Heart right ventricle (tissue), 16 donors: ENCODE measurements at regions not wholly inside any gene's neighbourhood (a gene's known extent, or its start where the extent isn't known, plus 50 kb on each side); places are given as distances from the start of the nearest gene placed in this dataset.

Experiments used
- ATAC-seq, 8 donors: fragments of 200-7000 bp; cut with Tn5 transposase; one replicate each; pipeline ENCODE4 v1.9.1; 2020; ENCODE audit warnings: mild to moderate bottlenecking in 8 of 8, moderate library complexity in 8 of 8, moderate number of reproducible peaks in 1 of 8
- DNase-seq, 2 donors: peaks; one replicate each; pipeline ENCODE4 v3.0.0-alpha.2; 2020
- H3K27ac ChIP-seq, 10 donors: fragments of 200-600 bp; sonication (generic) in 2 of 10; one replicate each; pipeline versions ENCODE4 v1.5.0 to v1.8.0; 2020 to 2022; ENCODE audit warnings: mild to moderate bottlenecking in 3 of 10
- H3K27me3 ChIP-seq, 7 donors: fragments of 200-600 bp; one replicate each; pipeline ENCODE4 v1.8.0; 2021 to 2022; ENCODE audit warnings: mild to moderate bottlenecking in 2 of 7
- H3K36me3 ChIP-seq, 9 donors: fragments of 200-600 bp; sonication (generic) in 1 of 9; one replicate each; pipeline versions ENCODE4 v1.5.0 to v1.8.0; 2020 to 2022; ENCODE audit warnings: mild to moderate bottlenecking in 2 of 9
- H3K4me1 ChIP-seq, 9 donors: fragments of 200-600 bp; sonication (generic) in 1 of 9; one replicate each; pipeline versions ENCODE4 v1.5.0 to v1.8.0; 2020 to 2022; ENCODE audit warnings: mild to moderate bottlenecking in 4 of 9
- H3K4me3 ChIP-seq, 10 donors: fragments of 200-600 bp; sonication (generic) in 2 of 10; one replicate each; pipeline versions ENCODE4 v1.5.0 to v1.8.0; 2020 to 2022; ENCODE audit warnings: mild to moderate bottlenecking in 7 of 10, moderate library complexity in 2 of 10
- H3K9me3 ChIP-seq, 11 donors: fragments of 200-600 bp in 10 of 11; sonication (generic) in 2 of 11; one replicate each; pipeline versions ENCODE4 v1.5.0 to v1.8.0; 2013 to 2022; ENCODE audit warnings: mild to moderate bottlenecking in 2 of 11, control low read depth in 1 of 11, moderate library complexity in 1 of 11
- CTCF ChIP-seq, 9 donors: fragments of 200-600 bp; sonication (generic) in 2 of 9; IDR thresholded peaks; one replicate each; pipeline versions ENCODE4 v1.5.0 to v1.8.0; 2021 to 2022; ENCODE audit warnings: antibody characterized with exemption in 9 of 9, mild to moderate bottlenecking in 5 of 9, moderate library complexity in 1 of 9
- WGBS, 2 donors: extraction: QIAGEN DNeasy Blood & Tissue Kit; methylation state at CpG; one replicate each; pipeline ENCODE4 v1.1.7; 2013; ENCODE audit warnings: inconsistent platforms in 1 of 2; 5-methylcytosine and 5-hydroxymethylcytosine counted together
- intact Hi-C, 10 donors: fragments of 100-400 bp; cut with DNase I; formaldehyde crosslinking; loops; one replicate each; pipeline versions ENCODE4 v1.11.1 to v1.14.2; 2022
- donor health status: Arrhythmogenic right ventricular cardiomyopathy.
- donor health status: ischemic (EF 13 %, LVEDD 7.1; RV severe dilation, severe dysfunction).
- donor health status: healthy with polysubstance abuse.
- donor health status: DM: no; HTN: yes; CAD: no.
- donor health status: DM: no; HTN: no; CAD: no.
- donor health status: ischemic (EF 25% LVEDD 6.9; RV normal size, moderate dysfunction).
- donor health status: ischemic (EF 25% LVEDD 5.7; RV mildly dilated, moderate dysfunction).
- donor health status: healthy.
- donor health status: DM: yes; HTN: yes; CAD: no.
- donor health status: Ischemic cardiomyopathy.
- donor health status: ischemic (EF 35%, LVEDD 5.7; RV mildly dilated, moderate dysfunction).
- donor health status: nonischemic (EF 11% LVEDD 7.7; RV severe dilation, severe dysfunction).
- donor health status: DM: yes; HTN: yes; CAD: no.
- donor health status: PGD.
- donor health status: ischemic (EF 29% LVEDD 5.4; RV normal size, mild dysfunction).
- donor health status: nonischemic (EF 23%, LVEDD 6.1; RV moderate dilation, normal function).

DNA sequence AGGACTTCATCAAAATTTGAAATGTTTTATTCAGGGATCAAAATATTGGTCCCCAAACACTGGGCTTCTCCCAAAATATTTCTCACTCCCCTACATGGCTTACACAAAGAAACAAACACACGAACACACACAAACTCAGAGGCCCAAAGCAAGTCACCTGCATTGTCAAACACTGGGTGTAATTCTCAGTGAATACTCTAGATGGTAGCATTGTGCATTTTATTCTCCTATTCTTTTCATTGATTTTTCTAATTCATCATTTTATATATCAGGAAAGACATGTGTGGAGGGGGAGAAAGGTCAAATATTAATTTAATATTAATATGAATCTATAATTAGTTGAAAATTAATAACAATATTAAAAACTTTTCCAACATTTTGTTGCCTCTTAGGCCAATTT lies 72.3 kb upstream of the TNMD start:
- no peaks in the 10 kb centered on the region for H3K36me3 ChIP-seq
- H3K27me3 ChIP-seq: peaks cover 0 to 23% (median 0%) of the 10 kb centered on the region in 7 donors
- peak; percentile 43 to 75 (median 57) for TF ChIP-seq CTCF (IDR thresholded peaks at IDR 0.05)
- ATAC-seq (no peak), DNase-seq (no peak)
- WGBS, 2 donors: 35 to 42% methylated on average over 1 of the region's 1 CpG
- no peak overlapping the region for H3K4me3 ChIP-seq
- no peak overlapping the region for H3K27ac ChIP-seq
- no peaks in the 10 kb centered on the region for H3K4me1 ChIP-seq
- H3K9me3 ChIP-seq: no peaks in the 10 kb centered on the region
- intact Hi-C loops: loop anchor here in 4 of 10 donors (10.0 kb wide), 4 partner anchors 68 to 252 kb away; partner anchors contain the start of gene TSPAN6 (in 3 of the 4)

- no peaks in the 10 kb centered on the region for H3K36me3 ChIP-seq
- DNase-seq: no peak
- H3K4me1 ChIP-seq: no peaks in the 10 kb centered on the region
- no peak overlapping the region for H3K4me3 ChIP-seq
- WGBS, 2 donors: 74 to 85% methylated on average over 6 of the region's 6 CpGs
- peaks cover 0 to 13% (median 0%) of the 10 kb centered on the region in 11 donors for H3K9me3 ChIP-seq
- no peak for ATAC-seq
- H3K27me3 ChIP-seq: peaks cover 0 to 42% (median 0%) of the 10 kb centered on the region in 7 donors
- intact Hi-C loops: no loop called here
- H3K27ac ChIP-seq: no peak overlapping the region
- TF ChIP-seq CTCF (IDR thresholded peaks at IDR 0.05): no peak
These were observed 84.7 kb upstream of the PCDH19 start for GRCh38 chrX:100494646-100495370.

DNA sequence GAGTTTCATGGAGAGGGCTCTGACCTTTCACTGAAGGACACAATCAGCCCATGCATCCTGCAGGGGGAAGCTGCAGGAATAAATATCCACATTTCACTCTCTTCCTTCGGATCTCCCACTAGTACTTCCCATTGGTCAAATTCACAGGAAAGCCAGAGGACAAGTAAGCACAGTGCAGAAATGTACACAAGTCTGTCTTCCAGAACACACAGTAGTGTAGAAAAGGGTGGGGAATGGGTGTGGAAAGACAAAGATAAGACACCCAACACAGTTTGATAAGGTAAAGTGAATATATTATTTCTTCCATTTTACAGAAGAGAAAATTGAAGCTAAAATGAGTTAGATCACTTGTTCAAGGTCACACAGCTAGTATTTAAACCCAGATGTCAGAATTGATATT lies 81.1 kb upstream of the PCDH19 start:
- Histone ChIP-seq H3K27me3 (peaks cover 0 to 59% (median 0%) of the 10 kb centered on the region in 7 donors), H3K36me3 (no peaks in the 10 kb centered on the region), H3K4me1 (no peaks in the 10 kb centered on the region), H3K4me3 (no peak overlapping the region), H3K27ac (no peak overlapping the region), H3K9me3 (no peaks in the 10 kb centered on the region)
- TF ChIP-seq CTCF (IDR thresholded peaks at IDR 0.05): no peak
- DNase-seq (no peak), ATAC-seq (no peak)
- intact Hi-C loops: no loop called here
- 57 to 80% methylated on average over 1 of the region's 1 CpG for WGBS, 2 donors

DNA sequence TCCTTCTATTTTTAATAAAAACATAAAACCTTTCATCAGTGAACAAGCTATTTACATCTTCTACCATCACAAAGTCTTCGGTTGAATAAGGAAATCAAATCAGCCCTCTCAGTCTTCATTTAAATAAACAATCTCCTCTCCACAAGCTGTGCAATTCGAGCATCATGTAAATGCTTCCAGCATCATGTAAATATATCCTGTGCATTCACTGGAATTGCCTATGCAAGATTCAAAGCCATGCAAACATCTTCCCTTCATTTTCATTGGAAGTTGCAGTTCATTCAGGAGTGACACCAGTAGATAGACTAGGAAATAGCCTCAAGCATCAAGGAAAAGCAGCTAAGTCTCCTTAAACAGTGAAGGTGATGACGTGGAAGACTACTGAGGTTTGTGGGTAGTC lies 77.7 kb upstream of the PCDH19 start:
- ATAC-seq: no peak
- no peak for DNase-seq
- Histone ChIP-seq H3K36me3 (no peaks in the 10 kb centered on the region), H3K27ac (no peak overlapping the region), H3K4me1 (no peaks in the 10 kb centered on the region), H3K9me3 (no peaks in the 10 kb centered on the region), H3K4me3 (no peak overlapping the region), H3K27me3 (peaks cover 0 to 55% (median 0%) of the 10 kb centered on the region in 7 donors)
- WGBS, 2 donors: 82 to 90% methylated on average over 3 of the region's 3 CpGs
- intact Hi-C loops: no loop called here
- no peak for TF ChIP-seq CTCF (IDR thresholded peaks at IDR 0.05)
